H1 (cell line): ENCODE measurements at regions not wholly inside any gene's neighbourhood (a gene's known extent, or its start where the extent isn't known, plus 50 kb on each side); places are given as distances from the start of the nearest gene placed in this dataset.

Experiments
- ASH2L ChIP-seq: fragments of 200-600, 300-600 bp; sonication (generic); IDR thresholded peaks from one replicate; pipeline ENCODE4 v1.7.1; 2017; ENCODE audit warnings: low read length
- CEBPB ChIP-seq: IDR thresholded peaks from 2 replicates; pipeline ENCODE4 v1.6.1; 2012; ENCODE audit warnings: low read depth, low read length
- CHD1 ChIP-seq: IDR thresholded peaks from 2 replicates; pipeline ENCODE4 v1.6.1; 2012; ENCODE audit warnings: low read depth, low read length, improper control_type of control experiment
- CHD7 ChIP-seq: fragments of 300-600 bp; sonication (generic); IDR thresholded peaks from 2 replicates; pipeline ENCODE4 v1.7.1; 2012; ENCODE audit warnings: low read length, moderate library complexity, mild to moderate bottlenecking, inconsistent platforms; ENCODE audit not compliant: insufficient replicate concordance
- CREB1 ChIP-seq: IDR thresholded peaks from 2 replicates; pipeline ENCODE4 v1.6.1; 2012; ENCODE audit warnings: inconsistent platforms
- CTBP2 ChIP-seq: IDR thresholded peaks from 2 replicates; pipeline ENCODE4 v1.7.0; 2011; ENCODE audit warnings: borderline replicate concordance, mild to moderate bottlenecking, moderate library complexity, mixed read lengths, low read length; ENCODE audit not compliant: insufficient read depth, insufficient read length
- FOSL1 ChIP-seq: IDR thresholded peaks from 2 replicates; pipeline ENCODE4 v1.6.1; 2011; ENCODE audit warnings: mild to moderate bottlenecking, low read depth, low read length, moderate library complexity; ENCODE audit not compliant: insufficient read depth
- GABPA ChIP-seq: IDR thresholded peaks from 2 replicates; pipeline ENCODE4 v1.6.1; 2011; ENCODE audit warnings: mild to moderate bottlenecking, low read length, moderate library complexity, borderline replicate concordance; ENCODE audit not compliant: insufficient read depth
- JUND ChIP-seq: IDR thresholded peaks from 2 replicates; pipeline ENCODE4 v1.6.1; 2011; ENCODE audit warnings: mild to moderate bottlenecking, improper control_type of control experiment, low read length
- KDM5A ChIP-seq: fragments of 200-600 bp; IDR thresholded peaks from 2 replicates; pipeline ENCODE4 v1.7.1; 2012; ENCODE audit warnings: mild to moderate bottlenecking, low read length, inconsistent platforms, mixed read lengths
- NRF1 ChIP-seq: IDR thresholded peaks from 2 replicates; pipeline ENCODE4 v1.6.1; 2011; ENCODE audit warnings: mild to moderate bottlenecking, low read depth, low read length, improper control_type of control experiment
- POLR2AphosphoS5 ChIP-seq: IDR thresholded peaks from 2 replicates; pipeline ENCODE4 v1.6.1; 2011; ENCODE audit warnings: low read depth, low read length
- SUZ12 ChIP-seq: fragments of 200-600 bp; sonication (generic); IDR thresholded peaks from 2 replicates; pipeline ENCODE4 v1.6.1; 2012; ENCODE audit warnings: mild to moderate bottlenecking, inconsistent platforms, low read length, moderate library complexity, mixed read lengths

- TF ChIP-seq CHD7 = no peak
- no peak for TF ChIP-seq CTBP2
- TF ChIP-seq POLR2AphosphoS5 = no peak
- no peak for TF ChIP-seq CHD1
- no peak for TF ChIP-seq ASH2L
- no peak for TF ChIP-seq JUND
- TF ChIP-seq KDM5A = no peak
- no peak for TF ChIP-seq SUZ12
- no peak for TF ChIP-seq GABPA
- no peak for TF ChIP-seq CEBPB
- no peak for TF ChIP-seq NRF1
- no peak for TF ChIP-seq FOSL1
- TF ChIP-seq CREB1 = no peak
Measured at GRCh38 chr1:30598571-30599114, 124.7 kb downstream of the MATN1 start (continued).
